ENCODE measurements at regions not wholly inside any gene's neighbourhood (a gene's known extent, or its start where the extent isn't known, plus 50 kb on each side); places are given as distances from the start of the nearest gene placed in this dataset.

DNA sequence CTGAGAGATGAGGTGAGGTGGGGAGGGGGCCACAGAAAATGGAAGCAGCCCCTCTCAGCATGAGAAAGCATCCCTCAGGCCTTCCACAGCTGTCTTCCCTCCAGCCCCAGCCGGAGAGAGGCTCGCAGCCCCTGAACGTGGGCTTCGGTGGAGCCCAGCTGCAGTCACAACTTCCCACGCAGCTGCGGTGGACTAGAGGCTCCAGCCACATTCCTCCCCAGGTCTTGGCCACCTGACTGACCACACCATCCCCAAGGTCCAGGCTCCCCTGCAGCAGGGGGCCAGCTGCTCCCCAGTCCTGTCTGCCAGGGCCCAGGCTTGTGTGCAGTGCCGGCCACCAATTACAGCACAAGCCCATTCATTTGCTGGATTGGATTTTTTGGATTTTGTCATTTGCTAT lies 212.3 kb upstream of the BCOR start:
- no peak for DNase-seq
- Histone ChIP-seq H3K36me3 (no peaks in the 10 kb centered on the region), H3K27me3 (no peaks in the 10 kb centered on the region), H3K27ac (no peak overlapping the region), H3K4me3 (no peak overlapping the region), H3K4me1 (no peaks in the 10 kb centered on the region), H3K9me3 (no peaks in the 10 kb centered on the region)
- intact Hi-C loops (cut with DNase I; ENCODE audit: low total_unique reads) = no loop called here
- in situ Hi-C loops (cut with MboI; ENCODE audit: low pct_ligation_motif_present in 1 of 4, low pct_unique_long_range_greater_than_20kb in 1 of 4, low sequenced_read_pairs in 3 of 4) = no loop called here
- WGBS, 2 donors (ENCODE audit: low coverage in 1 of 2) = 82% methylated on average over 7 of the region's 7 CpGs; no CpG with 5 or more reads in 1 of the 2 donors
- no peak for TF ChIP-seq EP300 (IDR thresholded peaks at IDR 0.05; ENCODE audit: low read depth)
- TF ChIP-seq, protein P1, sequence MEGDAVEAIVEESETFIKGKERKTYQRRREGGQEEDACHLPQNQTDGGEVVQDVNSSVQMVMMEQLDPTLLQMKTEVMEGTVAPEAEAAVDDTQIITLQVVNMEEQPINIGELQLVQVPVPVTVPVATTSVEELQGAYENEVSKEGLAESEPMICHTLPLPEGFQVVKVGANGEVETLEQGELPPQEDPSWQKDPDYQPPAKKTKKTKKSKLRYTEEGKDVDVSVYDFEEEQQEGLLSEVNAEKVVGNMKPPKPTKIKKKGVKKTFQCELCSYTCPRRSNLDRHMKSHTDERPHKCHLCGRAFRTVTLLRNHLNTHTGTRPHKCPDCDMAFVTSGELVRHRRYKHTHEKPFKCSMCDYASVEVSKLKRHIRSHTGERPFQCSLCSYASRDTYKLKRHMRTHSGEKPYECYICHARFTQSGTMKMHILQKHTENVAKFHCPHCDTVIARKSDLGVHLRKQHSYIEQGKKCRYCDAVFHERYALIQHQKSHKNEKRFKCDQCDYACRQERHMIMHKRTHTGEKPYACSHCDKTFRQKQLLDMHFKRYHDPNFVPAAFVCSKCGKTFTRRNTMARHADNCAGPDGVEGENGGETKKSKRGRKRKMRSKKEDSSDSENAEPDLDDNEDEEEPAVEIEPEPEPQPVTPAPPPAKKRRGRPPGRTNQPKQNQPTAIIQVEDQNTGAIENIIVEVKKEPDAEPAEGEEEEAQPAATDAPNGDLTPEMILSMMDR (IDR thresholded peaks at IDR 0.05) = no peak
- TF ChIP-seq POLR2A (IDR thresholded peaks at IDR 0.05) = no peak
- TF ChIP-seq POLR2AphosphoS5 (IDR thresholded peaks at IDR 0.05) = no peak

DNA sequence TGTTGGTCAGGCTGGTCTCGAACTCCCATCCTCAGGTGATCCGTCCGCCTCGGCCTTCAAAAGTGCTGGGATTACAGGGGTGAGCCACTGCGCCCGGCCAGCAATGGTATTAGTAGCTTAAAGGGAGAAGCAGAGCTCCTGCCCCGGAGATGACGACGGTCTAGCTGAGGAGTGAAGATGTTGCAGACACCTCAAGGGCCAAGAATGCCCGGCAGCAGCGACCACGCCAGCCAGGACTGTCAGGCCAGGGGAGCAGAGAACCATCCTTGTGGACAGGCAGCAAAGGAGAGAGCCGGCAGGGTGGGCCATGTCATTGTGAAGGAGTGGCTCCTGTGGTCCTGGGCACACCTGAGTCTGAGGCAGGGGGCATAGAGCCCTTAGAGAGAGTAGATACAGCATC lies 210.1 kb upstream of the BCOR start:
- DNase-seq = no peak
- intact Hi-C loops (cut with DNase I; ENCODE audit: low total_unique reads) (no loop called here), in situ Hi-C loops (cut with MboI; ENCODE audit: low pct_ligation_motif_present in 1 of 4, low pct_unique_long_range_greater_than_20kb in 1 of 4, low sequenced_read_pairs in 3 of 4) (no loop called here)
- Histone ChIP-seq H3K4me1 (no peaks in the 10 kb centered on the region), H3K4me3 (no peak overlapping the region), H3K36me3 (no peaks in the 10 kb centered on the region), H3K27me3 (no peaks in the 10 kb centered on the region), H3K9me3 (no peaks in the 10 kb centered on the region), H3K27ac (no peak overlapping the region)
- TF ChIP-seq EP300 (IDR thresholded peaks at IDR 0.05; ENCODE audit: low read depth) (no peak), POLR2A (IDR thresholded peaks at IDR 0.05) (no peak), POLR2AphosphoS5 (IDR thresholded peaks at IDR 0.05) (no peak)
- TF ChIP-seq, protein P1 (IDR thresholded peaks at IDR 0.05) = no peak
- 92% methylated on average over 13 of the region's 13 CpGs; no CpG with 5 or more reads in 1 of the 2 donors for WGBS, 2 donors (ENCODE audit: low coverage in 1 of 2)

- Histone ChIP-seq H3K9me3 (no peaks in the 10 kb centered on the region), H3K27ac (no peak overlapping the region), H3K4me1 (no peaks in the 10 kb centered on the region), H3K4me3 (no peak overlapping the region), H3K36me3 (no peaks in the 10 kb centered on the region), H3K27me3 (no peaks in the 10 kb centered on the region)
- intact Hi-C loops (cut with DNase I; ENCODE audit: low total_unique reads) (no loop called here), in situ Hi-C loops (cut with MboI; ENCODE audit: low pct_ligation_motif_present in 1 of 4, low pct_unique_long_range_greater_than_20kb in 1 of 4, low sequenced_read_pairs in 3 of 4) (no loop called here)
- TF ChIP-seq, protein P1 (IDR thresholded peaks at IDR 0.05) = no peak
- TF ChIP-seq POLR2AphosphoS5 (IDR thresholded peaks at IDR 0.05) = no peak
- no peak for TF ChIP-seq EP300 (IDR thresholded peaks at IDR 0.05; ENCODE audit: low read depth)
- TF ChIP-seq POLR2A (IDR thresholded peaks at IDR 0.05) = no peak
- DNase-seq = no peak
- WGBS, 2 donors (ENCODE audit: low coverage in 1 of 2) = 63% methylated on average over 2 of the region's 2 CpGs; no CpG with 5 or more reads in 1 of the 2 donors
Observed at GRCh38 chrX:40304115-40304514, 206.4 kb upstream of the BCOR start.

- WGBS, 2 donors (ENCODE audit: low coverage in 1 of 2) = 70% methylated on average over 4 of the region's 4 CpGs; no CpG with 5 or more reads in 1 of the 2 donors
- intact Hi-C loops (cut with DNase I; ENCODE audit: low total_unique reads) = no loop called here
- in situ Hi-C loops (cut with MboI; ENCODE audit: low pct_ligation_motif_present in 1 of 4, low pct_unique_long_range_greater_than_20kb in 1 of 4, low sequenced_read_pairs in 3 of 4) = no loop called here
Observed at GRCh38 chrX:40303256-40304077, 205.7 kb upstream of the BCOR start.

More at GRCh38 chrX:40303256-40304077, 205.7 kb upstream of the BCOR start:
- Histone ChIP-seq H3K9me3 (no peaks in the 10 kb centered on the region), H3K4me3 (no peak overlapping the region), H3K36me3 (no peaks in the 10 kb centered on the region), H3K27ac (no peak overlapping the region), H3K27me3 (no peaks in the 10 kb centered on the region), H3K4me1 (no peaks in the 10 kb centered on the region)
- no peak for TF ChIP-seq POLR2AphosphoS5 (IDR thresholded peaks at IDR 0.05)
- TF ChIP-seq POLR2A (IDR thresholded peaks at IDR 0.05) = no peak
- no peak for TF ChIP-seq EP300 (IDR thresholded peaks at IDR 0.05; ENCODE audit: low read depth)
- TF ChIP-seq, protein P1 (IDR thresholded peaks at IDR 0.05) = no peak
- DNase-seq = no peak

All from transverse colon (tissue), 4 donors.